PFSK-1 (cell line): ENCODE measurements at regions not wholly inside any gene's neighbourhood (a gene's known extent, or its start where the extent isn't known, plus 50 kb on each side); places are given as distances from the start of the nearest gene placed in this dataset.

Experiments
- FOXP2 ChIP-seq: optimal IDR thresholded peaks from 2 replicates; pipeline ENCODE3; 2011; ENCODE audit warnings: borderline replicate concordance, control low read depth, inconsistent platforms; ENCODE audit not compliant: insufficient read depth; ENCODE audit errors: extremely low read length, extremely low read depth
- POLR2AphosphoS5 ChIP-seq: IDR thresholded peaks from 2 replicates; pipeline ENCODE4 v1.6.1; 2012; ENCODE audit warnings: low read depth, mild to moderate bottlenecking, control low read depth, low read length, moderate library complexity
- TAF1 ChIP-seq: IDR thresholded peaks from 2 replicates; pipeline ENCODE4 v1.6.1; 2012; ENCODE audit warnings: low read length, control low read depth, borderline replicate concordance; ENCODE audit not compliant: insufficient read depth

DNA sequence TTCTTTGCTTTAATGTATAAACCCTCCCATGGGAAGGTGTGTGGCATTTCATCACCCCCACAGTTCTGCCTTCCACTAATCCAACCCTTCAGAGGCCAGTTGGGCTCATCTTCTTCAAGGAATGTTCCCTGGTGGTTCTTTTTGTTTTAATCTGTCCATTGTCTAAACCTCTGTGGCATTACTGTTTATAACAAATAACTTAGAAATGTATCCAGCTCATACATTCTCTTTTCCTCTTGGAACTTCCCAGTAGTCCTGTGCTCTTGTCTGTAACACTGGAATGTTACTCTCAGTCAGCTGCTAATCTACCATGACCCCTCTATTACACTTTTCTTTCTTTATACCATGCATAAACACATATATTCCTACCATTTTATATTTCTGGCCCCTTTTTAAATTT lies 213.5 kb upstream of the TARS1 start:
- TF ChIP-seq FOXP2 (no peak), POLR2AphosphoS5 (no peak), TAF1 (no peak)
